Stomach (tissue), 4 donors: ENCODE measurements at regions not wholly inside any gene's neighbourhood (a gene's known extent, or its start where the extent isn't known, plus 50 kb on each side); places are given as distances from the start of the nearest gene placed in this dataset.

Experiments
- EP300 ChIP-seq: sonication (generic); formaldehyde crosslinking; IDR thresholded peaks from one replicate; pipeline ENCODE4 v1.6.1; 2017; ENCODE audit warnings: antibody characterized with exemption
- POLR2A ChIP-seq, 4 donors: fragments of 450-650 bp; IDR thresholded peaks; one replicate each; pipeline ENCODE4 v1.6.1; 2016; ENCODE audit warnings: antibody characterized with exemption in 4 of 4, control low read depth in 2 of 4, mild to moderate bottlenecking in 1 of 4, moderate library complexity in 1 of 4
- POLR2AphosphoS5 ChIP-seq, 3 donors: sonication (generic); formaldehyde crosslinking; IDR thresholded peaks; one replicate each; pipeline ENCODE4 v1.6.1; 2016; ENCODE audit warnings: antibody characterized with exemption in 3 of 3
- TF ChIP-seq, protein P1 (sequence below), 7 experiments: fragments of 450-650 bp in 4 of 7; fragments of 200-600 bp in 3 of 7; sonication (generic) in 3 of 7; IDR thresholded peaks; one replicate each; pipeline ENCODE4 v1.5.1; 2016 to 2019; ENCODE audit warnings: antibody characterized with exemption in 7 of 7, control low read depth in 2 of 7, mild to moderate bottlenecking in 1 of 7

DNA sequence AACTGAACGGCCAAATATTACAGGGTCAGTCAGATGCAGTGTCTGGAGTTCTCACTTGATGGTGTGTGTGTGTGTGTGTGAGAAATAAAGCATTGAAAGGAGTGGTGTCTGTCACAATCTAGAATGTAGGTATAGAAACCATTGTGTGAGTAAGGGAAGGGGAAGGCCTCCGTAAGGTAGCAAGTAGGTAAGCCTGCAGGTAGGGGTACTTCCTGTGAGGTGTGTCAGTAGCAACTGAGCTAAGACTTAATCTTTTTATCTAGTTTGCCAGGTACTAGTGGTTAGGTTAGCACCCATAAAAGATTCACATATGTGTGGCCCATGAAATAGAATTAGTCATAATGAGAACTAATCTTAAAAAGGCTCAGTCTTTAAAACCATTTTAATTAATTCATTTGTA, 1517.8 kb downstream of the SI start:
- TF ChIP-seq POLR2A (IDR thresholded peaks at IDR 0.05) (no peak), POLR2AphosphoS5 (IDR thresholded peaks at IDR 0.05) (no peak), EP300 (no peak)
- TF ChIP-seq, protein P1, sequence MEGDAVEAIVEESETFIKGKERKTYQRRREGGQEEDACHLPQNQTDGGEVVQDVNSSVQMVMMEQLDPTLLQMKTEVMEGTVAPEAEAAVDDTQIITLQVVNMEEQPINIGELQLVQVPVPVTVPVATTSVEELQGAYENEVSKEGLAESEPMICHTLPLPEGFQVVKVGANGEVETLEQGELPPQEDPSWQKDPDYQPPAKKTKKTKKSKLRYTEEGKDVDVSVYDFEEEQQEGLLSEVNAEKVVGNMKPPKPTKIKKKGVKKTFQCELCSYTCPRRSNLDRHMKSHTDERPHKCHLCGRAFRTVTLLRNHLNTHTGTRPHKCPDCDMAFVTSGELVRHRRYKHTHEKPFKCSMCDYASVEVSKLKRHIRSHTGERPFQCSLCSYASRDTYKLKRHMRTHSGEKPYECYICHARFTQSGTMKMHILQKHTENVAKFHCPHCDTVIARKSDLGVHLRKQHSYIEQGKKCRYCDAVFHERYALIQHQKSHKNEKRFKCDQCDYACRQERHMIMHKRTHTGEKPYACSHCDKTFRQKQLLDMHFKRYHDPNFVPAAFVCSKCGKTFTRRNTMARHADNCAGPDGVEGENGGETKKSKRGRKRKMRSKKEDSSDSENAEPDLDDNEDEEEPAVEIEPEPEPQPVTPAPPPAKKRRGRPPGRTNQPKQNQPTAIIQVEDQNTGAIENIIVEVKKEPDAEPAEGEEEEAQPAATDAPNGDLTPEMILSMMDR (IDR thresholded peaks at IDR 0.05), result no peak
